NK-92 treated with Interleukin-12 subunit alpha and Interleukin-12 subunit beta, amount 100 ng/mL, for 24 hours (cell line): ENCODE measurements at regions not wholly inside any gene's neighbourhood (a gene's known extent, or its start where the extent isn't known, plus 50 kb on each side); places are given as distances from the start of the nearest gene placed in this dataset.
"Not testable (repeated sequence)": the region's sequence is repeated elsewhere in the genome, so short reads cannot be mapped to it uniquely, and the experiment has no call there.

ENCODE experiments used
- DNase-seq: peaks from one replicate; lab custom pipeline; 2025; lab: John Stamatoyannopoulos, UW

GRCh38 chr12:91887957-91888356, 257.7 kb downstream of the BTG1 start:
- no peak for DNase-seq

GRCh38 chr12:91885851-91886731, 259.6 kb downstream of the BTG1 start:
- no peak for DNase-seq

- no peak for DNase-seq
Observed at GRCh38 chr12:91884230-91884629, 261.4 kb downstream of the BTG1 start.

GRCh38 chr12:91883811-91884210, 261.8 kb downstream of the BTG1 start:
- DNase-seq, result no peak

- DNase-seq, result no peak
Observed at GRCh38 chr12:91882910-91883309, 262.7 kb downstream of the BTG1 start.

- no peak for DNase-seq
Observed at GRCh38 chr12:91880528-91880927, 265.1 kb downstream of the BTG1 start.

GRCh38 chr12:91877456-91878235, 268.0 kb downstream of the BTG1 start:
- no peak for DNase-seq

GRCh38 chr12:91877022-91877421, 268.6 kb downstream of the BTG1 start:
- peak; percentile 74 for DNase-seq

GRCh38 chr12:91875671-91876070, 270.0 kb downstream of the BTG1 start:
- not testable (repeated sequence) for DNase-seq

GRCh38 chr12:91874086-91874865, 271.4 kb downstream of the BTG1 start:
- no peak for DNase-seq

- no peak for DNase-seq
Observed at GRCh38 chr12:91871751-91872150, 273.9 kb downstream of the BTG1 start.

GRCh38 chr12:91870872-91871707, 274.6 kb downstream of the BTG1 start:
- DNase-seq, result no peak

GRCh38 chr12:91868054-91868453, 277.6 kb downstream of the BTG1 start:
- no peak for DNase-seq

GRCh38 chr12:91866566-91866965, 279.1 kb downstream of the BTG1 start:
- no peak for DNase-seq

- DNase-seq, result no peak
Observed at GRCh38 chr12:91863702-91864101, 281.9 kb downstream of the BTG1 start.

- no peak for DNase-seq
Observed at GRCh38 chr12:91861554-91861953, 284.1 kb downstream of the BTG1 start.

GRCh38 chr12:91859347-91859746, 286.3 kb downstream of the BTG1 start:
- no peak for DNase-seq

GRCh38 chr12:91857813-91858542, 287.7 kb downstream of the BTG1 start:
- no peak for DNase-seq

- DNase-seq, result no peak
Observed at GRCh38 chr12:91854725-91855124, 290.9 kb downstream of the BTG1 start.

- no peak for DNase-seq
Observed at GRCh38 chr12:91853350-91854127, 292.1 kb downstream of the BTG1 start.
